Neural cell (in vitro differentiated cells): ENCODE measurements at regions not wholly inside any gene's neighbourhood (a gene's known extent, or its start where the extent isn't known, plus 50 kb on each side); places are given as distances from the start of the nearest gene placed in this dataset.

Source experiments
- POLR2AphosphoS5 ChIP-seq: IDR thresholded peaks from 2 replicates; pipeline ENCODE4 v1.6.1; 2012
- TF ChIP-seq, protein P1 (sequence below): fragments of 450-650 bp; IDR thresholded peaks from 2 replicates; pipeline ENCODE4 v1.5.1; 2014; ENCODE audit warnings: antibody characterized with exemption, mild to moderate bottlenecking, moderate library complexity; ENCODE audit not compliant: poor library complexity, severe bottlenecking

DNA sequence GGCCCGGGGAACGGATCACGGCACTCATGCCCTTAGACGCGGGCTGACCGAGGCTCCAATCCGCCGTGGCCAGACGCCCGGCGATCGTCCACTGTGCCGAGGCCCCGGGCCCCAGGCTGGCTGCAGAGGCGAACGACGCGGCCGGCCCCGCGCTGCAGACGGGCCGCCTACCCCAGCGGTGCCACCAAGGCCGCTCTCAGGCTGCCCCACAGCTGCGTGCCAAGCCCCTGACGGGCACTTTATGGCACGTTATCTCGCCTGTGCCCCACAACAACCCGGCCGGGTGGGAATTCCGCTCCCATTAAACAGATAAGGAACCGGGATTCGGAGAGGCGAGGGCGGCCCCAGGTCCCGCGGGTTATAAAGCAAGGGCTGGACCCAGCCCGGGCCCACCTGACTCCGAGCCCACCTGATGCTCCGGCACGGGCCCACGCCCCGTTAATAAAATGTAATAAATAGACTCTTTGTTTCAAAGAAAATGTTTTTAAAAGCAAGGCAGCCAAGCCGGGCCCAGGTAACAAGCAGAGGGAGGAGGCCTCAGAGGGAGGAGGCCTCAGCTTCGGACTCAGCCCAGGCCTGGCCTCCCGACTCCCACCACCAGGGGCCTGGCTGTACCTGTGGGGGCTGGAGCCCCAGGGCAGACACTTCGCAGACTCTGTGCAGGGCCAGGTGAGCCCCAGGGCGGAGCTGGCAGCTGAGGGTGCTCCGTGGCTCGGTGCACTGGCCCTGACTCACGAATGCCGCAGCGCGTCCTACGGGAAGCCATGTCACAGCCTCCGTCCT, 79.7 kb downstream of the FOXL3 start:
- TF ChIP-seq, protein P1, sequence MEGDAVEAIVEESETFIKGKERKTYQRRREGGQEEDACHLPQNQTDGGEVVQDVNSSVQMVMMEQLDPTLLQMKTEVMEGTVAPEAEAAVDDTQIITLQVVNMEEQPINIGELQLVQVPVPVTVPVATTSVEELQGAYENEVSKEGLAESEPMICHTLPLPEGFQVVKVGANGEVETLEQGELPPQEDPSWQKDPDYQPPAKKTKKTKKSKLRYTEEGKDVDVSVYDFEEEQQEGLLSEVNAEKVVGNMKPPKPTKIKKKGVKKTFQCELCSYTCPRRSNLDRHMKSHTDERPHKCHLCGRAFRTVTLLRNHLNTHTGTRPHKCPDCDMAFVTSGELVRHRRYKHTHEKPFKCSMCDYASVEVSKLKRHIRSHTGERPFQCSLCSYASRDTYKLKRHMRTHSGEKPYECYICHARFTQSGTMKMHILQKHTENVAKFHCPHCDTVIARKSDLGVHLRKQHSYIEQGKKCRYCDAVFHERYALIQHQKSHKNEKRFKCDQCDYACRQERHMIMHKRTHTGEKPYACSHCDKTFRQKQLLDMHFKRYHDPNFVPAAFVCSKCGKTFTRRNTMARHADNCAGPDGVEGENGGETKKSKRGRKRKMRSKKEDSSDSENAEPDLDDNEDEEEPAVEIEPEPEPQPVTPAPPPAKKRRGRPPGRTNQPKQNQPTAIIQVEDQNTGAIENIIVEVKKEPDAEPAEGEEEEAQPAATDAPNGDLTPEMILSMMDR = no peak
- TF ChIP-seq POLR2AphosphoS5 = no peak
